Bone marrow (tissue), 2 donors: ENCODE measurements at regions not wholly inside any gene's neighbourhood (a gene's known extent, or its start where the extent isn't known, plus 50 kb on each side); places are given as distances from the start of the nearest gene placed in this dataset.
"Not testable (repeated sequence)": the region's sequence is repeated elsewhere in the genome, so short reads cannot be mapped to it uniquely, and the experiment has no call there.

Source experiments
- DNase-seq, 2 donors: peaks; one replicate each; lab custom pipeline; 2025; lab: John Stamatoyannopoulos, UW

DNA sequence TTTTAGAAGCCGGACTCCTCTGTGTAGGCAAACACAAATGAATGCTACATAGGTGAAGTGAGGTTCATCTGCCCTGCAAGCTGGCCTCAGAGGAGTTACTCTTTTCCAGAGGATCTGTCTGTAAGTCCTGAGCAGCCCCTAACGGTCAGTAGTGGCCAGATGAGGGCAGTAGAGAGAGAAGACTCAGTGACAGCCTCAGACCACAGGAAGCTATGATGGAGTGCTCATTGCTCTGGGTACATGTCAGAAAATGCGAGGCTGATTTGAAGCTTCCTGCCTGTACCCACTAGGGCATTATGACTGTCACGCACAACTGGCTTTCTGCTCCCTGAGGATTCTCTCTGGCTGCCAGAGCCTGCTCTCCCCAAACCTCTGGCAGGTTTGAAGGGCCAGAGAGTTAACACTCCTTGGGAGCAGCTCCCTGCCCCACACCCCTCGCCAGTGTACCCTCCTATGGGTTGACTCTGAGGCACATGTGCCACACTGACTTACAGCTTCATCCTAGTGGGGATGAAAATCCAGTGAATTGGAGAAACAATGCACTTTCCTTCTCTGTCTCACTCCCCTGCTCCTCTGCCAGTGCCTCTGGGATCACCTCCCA is 141.5 kb downstream of the GABRG2 start:
- no peak for DNase-seq

DNA sequence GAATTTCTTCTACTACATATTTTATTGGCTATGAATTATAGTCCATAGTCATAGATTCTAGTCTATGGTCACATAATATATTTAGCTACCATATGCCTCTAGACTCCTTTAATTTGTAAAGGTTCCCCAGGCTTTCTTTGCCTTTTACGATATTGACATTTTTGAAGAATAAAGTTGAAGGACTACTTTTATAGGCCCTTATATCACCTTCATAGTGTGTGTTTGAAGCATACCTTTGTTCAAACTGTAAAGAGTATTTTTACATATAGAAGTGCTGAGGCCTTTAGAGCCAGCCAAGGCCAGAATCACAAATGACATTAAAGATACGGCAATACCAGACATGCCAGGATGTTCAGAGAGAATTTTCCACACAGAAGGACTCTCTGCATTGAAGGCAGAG is 147.0 kb downstream of the GABRG2 start:
- DNase-seq = no peak

DNA sequence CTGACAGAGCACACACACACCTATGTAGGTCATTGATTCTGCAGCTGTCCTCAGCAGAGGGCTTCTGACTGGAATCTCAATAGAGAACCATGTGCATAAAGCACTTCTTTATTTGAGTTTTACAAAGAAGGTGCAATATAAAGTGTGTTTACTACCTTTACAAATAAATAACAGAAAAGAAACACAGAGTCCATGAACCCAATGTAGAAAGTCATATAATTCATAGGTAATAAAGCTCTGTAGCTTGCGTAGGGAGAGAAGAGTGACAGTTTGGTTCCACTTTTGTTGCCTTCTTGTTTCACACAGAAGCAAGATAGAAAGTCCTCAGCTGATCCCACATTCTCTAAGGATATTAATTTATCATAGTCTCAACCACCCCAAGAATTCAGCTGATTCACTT is 149.5 kb downstream of the GABRG2 start:
- no peak for DNase-seq

DNA sequence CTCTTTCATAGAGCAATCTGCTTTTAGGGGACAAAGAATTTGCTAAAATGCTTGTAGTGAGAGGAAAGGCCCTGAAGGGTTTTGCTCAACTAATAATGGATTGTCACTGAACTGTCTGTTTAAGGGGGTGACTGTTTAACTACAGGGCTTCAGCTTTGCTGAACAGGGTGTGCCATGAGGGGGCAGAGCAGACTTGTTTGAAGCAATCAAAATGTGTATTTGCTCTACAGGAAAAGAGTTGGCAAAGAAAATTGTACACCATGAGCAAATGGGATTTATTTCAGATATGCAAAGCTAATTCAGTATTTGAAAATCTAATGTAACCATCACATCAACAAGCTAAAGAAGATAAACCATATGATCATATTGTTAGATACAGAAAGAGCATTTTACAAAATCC is 154.3 kb downstream of the GABRG2 start:
- no peak for DNase-seq

DNA sequence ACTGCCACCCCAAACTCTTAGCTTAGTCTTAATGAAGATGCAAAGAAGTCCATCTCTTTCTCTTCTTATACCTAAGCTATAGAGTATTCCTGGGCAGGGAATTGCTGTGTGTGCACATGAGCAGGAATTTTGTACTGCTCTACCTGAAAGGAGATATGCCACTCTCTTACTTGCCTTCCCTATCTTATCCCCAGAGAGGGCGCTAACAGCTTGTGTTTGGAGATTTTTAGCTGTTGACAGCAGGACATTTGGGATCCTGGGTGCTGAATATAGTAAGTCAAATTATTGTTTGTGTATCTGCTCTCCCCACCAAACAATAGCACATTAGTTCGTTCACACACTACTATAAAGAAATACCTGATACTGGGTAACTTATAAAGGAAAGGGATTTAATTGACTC is 159.5 kb downstream of the GABRG2 start:
- DNase-seq = no peak

DNA sequence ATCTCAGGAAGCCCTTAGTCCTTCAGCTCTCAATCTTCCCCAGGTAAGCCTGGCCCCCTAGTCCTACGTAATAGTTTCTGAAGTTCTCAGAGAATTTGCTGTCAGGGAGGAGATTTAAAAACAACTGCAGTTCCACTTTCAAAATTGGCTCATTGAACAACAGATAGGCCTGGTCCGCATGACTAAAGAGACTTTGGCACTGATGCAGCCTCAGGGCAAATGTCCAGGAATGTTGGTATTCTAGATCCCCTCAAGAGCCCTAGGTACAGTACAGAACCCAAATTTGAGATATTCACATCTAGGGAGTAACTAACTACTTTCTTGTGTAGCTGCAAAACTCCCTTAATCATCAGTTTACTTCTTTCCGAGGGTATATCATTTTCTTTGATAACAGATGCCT is 162.8 kb downstream of the GABRG2 start:
- DNase-seq = no peak

DNA sequence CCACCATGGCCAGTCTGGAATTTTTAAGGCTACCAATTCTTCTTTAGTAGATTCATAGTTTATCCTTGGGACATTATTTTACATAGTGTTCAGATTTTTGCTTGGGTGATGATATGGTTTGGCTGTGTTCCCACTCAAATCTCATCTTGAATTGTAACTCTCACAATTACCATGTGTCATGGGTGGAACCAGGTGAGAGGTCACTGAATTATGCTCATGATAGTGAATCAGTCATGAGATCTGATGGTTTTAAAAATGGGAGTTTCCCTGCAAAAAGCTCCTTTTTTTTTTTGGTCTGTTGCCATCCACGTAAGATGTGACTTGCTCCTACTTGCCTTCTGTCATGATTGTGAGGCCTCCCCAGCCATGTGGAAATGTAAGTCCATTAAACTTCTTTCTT is 163.9 kb downstream of the GABRG2 start:
- DNase-seq = no peak

DNA sequence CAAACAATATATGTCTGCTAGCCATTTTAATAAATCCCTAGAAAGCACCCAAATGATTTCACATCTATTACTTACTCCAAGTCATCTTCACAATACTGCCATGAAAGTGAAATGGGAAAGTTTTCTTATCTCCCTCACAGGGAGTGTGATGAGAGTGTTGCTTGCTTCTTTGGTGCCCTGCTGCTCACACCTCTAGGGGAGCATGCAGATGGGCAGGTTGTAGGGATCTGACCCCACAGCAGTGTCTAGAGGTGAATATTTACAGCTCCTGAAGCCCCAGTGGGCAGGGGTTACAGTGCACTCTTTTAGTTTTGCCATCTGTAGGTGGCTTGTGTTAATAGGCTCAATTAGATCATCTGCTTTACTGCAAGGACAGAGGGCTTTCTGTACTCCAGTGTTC is 173.2 kb downstream of the GABRG2 start:
- no peak for DNase-seq

DNA sequence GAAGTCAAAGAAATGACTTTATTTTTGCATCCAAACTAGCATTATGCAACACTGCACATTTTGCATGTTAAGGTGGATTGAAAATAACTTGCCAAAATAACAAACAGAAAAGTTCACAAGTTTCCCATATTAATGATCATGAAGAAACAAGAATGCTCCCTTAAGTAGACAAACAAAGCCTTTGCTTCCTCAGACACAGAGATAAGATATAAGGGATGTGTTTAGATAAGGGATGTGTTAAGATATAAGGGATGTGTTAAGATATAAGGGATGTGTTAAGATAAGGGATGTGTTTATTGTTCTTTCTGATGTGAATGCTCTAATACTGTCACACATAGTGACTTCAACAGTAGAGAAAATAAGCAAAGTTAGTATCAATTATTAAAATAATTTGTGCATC is 174.8 kb downstream of the GABRG2 start:
- no peak for DNase-seq

DNA sequence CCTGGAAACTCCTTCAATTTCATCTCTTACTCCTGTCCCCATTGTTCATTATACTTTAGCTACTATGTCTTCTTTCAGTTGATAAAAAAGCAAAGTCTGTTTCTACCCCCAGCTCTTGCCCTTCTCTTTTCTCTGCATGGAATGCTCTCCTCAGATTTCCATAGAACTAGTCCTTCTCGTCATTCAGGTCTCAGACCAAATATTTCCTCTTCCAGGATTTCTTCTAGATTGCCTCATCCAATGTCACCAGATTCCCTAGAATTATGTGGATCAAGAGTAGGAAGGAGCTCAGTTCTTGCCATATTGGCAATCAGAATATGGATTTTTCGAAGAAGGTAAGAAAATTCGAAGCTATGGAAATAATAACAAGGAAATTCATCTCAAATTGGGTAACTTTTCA is 176.1 kb downstream of the GABRG2 start:
- no peak for DNase-seq

DNA sequence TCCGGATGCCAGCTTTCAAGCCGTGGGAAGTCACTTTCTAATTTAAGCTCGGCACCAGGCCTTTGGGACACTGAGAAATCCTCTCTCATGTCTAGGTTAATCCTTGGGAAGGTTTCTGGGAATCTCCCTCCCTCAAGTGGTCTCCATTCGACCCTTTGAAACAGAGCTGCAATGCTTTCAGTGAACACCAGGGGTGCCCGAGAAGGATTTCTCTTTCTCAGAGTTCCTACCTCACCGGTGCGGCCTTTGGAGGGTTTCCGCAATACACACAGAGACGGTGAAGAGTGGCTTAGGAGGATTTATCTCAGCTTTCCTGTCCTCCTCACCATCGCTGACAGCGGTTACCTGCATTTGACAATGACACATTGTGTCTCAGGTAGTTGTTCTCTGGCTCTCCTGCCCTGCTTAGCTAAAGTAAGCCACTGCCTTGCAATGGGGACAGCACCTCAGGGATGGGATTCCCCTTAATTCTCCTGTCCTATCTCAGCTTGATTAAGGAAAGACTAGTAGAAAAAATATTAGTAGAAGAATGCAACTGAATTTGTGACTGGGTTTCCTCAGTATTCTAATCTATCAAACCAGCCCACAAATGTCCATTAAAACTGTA is 180.6 kb downstream of the GABRG2 start:
- DNase-seq = no peak

DNA sequence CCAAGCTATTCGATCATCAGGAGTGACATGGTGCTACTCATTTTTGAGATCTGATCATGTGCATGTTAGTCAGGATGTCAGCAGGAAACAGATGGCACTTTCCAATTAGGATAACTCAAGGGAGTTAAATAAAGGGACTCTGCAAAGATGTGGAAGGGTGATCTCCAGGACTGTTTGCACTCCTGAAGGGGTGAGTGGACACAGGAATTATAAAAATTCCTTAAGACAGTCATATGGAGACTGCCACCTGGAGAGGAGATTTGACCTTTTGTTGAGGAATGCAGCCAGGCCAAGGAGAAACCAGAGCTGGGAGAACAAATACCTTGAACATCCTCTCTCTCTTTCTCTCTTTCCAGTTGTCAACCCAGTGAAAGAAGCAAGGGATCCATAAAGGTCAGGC is 189.1 kb downstream of the GABRG2 start:
- no peak for DNase-seq

DNA sequence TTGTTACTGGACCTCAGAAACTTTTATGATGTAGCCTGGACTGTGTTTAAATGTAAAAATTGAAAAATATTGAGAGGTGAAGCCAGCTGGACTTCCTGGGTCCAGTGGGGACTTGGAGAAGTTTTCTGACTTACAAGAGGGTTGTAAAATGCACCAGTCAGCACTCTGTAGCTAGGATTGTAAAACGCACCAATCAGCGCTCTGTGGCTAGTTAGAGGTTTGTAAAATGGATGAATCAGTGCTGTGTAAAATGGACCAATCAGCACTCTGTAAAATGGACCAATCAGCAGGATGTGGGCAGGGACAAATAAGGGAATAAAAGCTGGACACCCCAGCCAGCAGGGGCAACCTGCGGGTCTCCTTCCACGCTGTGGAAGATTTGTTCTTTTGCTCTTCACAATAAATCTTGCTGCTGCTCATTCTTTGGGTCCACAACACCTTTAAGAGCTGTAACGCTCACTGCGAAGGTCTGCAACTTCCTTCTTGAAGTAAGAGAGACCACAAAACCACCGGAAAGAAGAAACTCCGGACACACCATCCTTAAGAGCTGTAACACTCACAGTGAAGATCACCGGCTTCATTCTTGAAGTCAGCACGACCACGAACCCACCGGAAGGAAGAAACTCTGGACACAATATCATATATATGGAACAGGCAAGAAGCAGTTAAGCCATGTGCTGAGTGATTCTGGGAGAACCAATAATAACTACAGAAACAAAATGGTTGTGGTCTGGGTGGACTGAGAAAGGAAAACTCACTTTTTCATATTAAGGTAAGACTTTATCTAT is 201.3 kb downstream of the GABRG2 start:
- no peak for DNase-seq

DNA sequence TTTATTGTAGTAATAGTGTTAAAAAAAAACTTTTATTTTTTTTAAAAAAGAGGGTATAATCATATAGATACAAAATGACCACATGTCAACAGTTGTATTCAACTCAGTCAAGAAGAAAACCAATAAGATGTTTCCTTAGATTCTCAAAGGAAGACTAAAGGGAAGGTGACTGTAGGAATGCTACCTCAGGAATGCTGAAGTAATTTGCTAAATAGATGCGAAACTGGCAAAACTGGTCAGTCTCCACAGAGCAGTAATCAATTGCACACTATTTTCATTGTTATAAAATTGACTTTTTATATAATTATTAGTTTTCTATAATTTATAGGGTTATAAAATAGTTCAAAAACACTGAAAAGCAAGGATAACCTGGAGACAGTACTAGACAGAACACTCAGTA is 204.8 kb downstream of the GABRG2 start:
- no peak for DNase-seq

DNA sequence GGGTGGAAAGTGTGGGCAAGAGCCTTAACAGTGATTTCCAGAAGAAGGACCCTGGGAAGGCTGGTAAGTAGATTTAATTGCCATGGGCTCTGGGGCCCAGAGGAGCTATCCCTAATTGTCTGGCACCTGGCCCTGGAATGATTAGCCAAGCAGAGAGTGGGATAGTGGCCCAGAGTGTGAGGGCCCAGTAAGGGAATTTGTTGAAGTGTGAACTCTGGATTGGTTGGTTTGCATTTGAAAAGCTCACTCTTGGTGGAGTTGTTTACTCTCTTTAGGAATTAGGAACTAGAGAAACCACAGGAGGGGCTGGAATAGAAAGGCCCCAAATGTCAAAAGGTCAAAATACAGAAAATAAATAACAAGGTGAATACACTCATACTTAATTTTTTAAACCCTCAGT is 207.1 kb downstream of the GABRG2 start:
- DNase-seq = no peak

DNA sequence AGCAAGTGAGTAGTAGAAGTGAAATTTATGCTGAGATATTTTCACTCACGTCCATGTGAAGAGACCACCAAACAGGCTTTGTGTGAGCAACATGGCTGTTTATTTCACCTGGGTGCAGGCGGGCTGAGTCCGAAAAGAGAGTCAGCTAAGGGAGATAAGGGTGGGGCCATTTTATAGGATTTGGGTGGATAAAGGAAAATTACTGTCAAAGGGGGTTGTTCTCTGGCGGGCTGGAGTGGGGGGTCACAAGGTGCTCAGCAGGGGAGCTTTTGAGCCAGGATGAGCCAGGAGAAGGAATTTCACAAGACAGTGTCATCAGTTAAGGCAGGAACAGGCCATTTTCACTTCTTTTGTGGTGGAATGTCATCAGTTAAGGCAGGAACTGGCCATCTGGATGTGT is 207.8 kb downstream of the GABRG2 start:
- DNase-seq = not testable (repeated sequence)

DNA sequence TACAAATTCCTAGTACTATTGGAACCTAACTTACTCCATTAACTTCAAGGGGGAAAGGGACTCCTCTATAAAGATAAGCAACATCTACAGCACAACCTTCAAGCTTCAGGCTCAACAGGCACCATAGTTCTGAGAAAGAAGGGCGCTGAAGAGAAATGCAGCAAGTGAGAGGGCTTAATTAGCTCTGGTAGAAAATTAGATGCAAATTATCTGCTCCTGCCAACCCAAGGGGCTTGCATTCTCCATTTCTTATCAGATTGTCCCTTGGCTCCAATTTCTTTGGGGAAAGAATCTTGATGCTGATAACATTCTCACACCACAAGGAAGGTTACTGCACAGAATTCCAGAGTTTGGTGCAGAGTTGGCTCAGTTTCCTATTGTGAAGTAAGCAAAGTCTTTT is 214.6 kb downstream of the GABRG2 start:
- DNase-seq = no peak

DNA sequence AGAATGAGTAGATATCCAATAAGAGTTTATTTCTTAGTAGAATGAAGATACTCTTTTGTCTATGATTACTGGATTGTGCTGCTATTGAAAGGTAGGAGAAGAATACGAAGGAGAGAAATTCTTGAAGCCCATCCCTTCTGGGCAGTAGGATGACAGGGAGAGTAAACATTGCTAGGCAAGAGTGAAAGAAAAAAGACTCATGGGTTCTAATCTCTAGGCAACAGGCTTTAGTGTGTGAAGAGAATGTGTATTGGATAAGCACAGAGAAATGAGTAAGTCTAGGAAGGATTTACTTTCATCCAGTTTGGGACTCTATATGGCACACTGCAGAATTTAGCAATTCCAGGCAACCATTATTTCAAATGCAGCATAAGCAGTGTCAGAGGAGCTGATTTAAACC is 216.0 kb downstream of the GABRG2 start:
- no peak for DNase-seq

DNA sequence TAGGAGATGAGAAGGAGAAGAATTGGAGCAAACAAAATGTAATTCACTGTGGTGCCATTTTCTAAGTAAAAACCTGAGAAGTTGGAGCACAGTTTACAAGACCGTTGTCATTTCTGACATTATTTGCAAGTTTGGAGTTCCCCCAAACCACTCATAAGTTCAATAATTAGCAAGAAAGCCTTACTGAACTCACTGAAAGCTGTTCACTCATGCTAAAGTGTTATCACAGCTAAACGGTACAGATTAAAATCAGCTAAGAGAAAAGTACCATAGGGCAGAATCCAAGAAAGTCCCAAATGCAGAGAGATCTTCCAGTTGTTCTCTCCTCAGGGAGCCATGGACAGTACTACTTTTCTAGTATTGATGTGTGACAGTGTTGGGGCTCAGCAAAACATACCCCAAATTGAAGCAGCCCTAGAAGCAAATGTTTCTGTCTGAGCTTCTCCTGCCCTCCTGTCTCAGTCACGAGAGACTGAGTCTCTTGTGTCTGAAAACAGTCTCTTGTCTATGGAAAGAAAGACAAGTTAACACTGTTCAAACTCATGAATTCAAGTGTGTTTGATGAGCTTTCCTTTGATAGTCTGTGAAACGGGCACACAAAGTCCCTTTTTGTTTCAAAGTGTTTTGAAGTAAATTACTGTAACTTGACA is 221.2 kb downstream of the GABRG2 start:
- no peak for DNase-seq

DNA sequence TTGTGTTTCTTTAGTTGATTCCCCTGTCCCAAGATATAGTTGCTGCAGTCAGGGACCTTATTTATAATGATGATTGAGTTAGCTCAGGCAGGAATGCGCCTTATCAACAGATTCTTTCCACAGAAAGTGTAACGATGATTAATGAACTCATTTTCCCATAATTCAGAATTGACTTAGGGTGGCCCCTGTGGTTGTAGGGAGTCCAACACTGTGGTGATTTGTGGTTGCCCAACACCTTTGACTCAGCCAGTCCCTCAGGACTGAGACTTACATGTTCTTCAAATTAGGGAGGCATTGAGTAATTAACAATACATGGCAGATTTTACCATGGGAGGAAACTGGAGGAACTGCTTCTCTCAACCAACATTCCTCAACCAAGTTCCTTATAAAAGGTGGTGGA is 221.9 kb downstream of the GABRG2 start:
- DNase-seq = no peak

DNA sequence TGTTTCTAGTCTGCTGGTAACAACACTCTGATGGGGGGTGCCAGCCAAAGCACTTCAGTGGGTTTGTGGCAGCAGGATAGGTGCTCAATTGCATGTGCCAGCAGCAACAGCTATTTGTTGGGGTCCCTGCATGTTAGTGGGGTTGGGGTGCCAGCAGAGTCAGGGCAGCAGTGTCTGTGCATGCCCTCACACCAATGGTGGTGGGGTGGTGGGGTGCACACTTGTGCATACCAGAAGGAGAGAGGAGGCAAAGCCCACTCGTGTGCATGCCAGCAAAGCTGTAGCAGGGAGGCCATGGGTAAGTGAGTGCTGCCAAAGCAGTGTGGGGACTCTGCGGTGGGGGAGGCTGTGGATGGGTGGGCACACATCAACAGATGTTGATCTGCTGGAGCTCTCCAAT is 232.2 kb downstream of the GABRG2 start:
- DNase-seq = no peak

DNA sequence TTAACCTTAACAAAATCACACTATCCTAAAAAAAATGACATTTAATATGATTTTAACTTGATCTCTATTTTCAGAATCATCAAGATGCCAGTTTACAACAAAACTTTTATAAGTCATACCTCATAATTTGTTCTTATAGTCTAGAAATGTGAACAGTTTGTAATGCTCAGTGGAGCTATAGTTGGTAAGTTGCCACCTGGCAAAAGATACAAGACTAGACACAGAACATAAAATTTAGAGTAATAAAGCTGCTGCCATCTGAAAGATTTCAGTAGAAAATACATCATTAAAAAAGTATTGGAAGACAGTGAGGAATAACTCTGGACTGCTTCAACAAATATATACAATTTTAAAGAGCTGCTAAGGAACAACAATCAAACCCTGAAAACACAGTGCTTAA is 233.8 kb downstream of the GABRG2 start:
- DNase-seq = no peak

DNA sequence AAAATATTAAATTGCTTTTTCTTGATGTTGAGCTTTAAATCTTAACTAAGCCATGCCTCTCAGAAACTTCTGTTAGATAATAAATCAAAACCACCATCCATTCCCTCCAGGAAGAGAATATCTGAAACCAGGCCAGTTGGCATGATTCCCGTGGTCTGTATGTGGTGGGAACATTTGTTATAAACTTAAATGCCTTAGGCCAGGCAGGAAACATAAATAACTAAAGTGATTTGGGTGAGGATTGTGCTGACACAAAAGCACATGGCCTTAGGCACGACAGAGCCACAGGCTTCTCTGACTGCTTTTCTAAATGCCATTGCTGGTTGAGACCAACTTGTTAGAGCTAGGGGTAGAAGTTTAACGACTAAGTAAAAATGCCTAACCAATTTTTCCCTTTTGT is 255.9 kb downstream of the GABRG2 start:
- DNase-seq = no peak
